Inflammatory macrophage treated with lipopolysaccharide for 1 hour (primary cell): ENCODE measurements at regions not wholly inside any gene's neighbourhood (a gene's known extent, or its start where the extent isn't known, plus 50 kb on each side); places are given as distances from the start of the nearest gene placed in this dataset.
A peak's percentile ranks its signal among the peaks of the same experiment; 100 is the strongest.

Experiments
- DNase-seq, 2 donors: peaks; one replicate each; pipeline ENCODE4 v3.0.0-alpha.2; 2020 to 2022

- DNase-seq = no peak
Measured at GRCh38 chr21:22609802-22610201, 1611.6 kb downstream of the NCAM2 start.

DNA sequence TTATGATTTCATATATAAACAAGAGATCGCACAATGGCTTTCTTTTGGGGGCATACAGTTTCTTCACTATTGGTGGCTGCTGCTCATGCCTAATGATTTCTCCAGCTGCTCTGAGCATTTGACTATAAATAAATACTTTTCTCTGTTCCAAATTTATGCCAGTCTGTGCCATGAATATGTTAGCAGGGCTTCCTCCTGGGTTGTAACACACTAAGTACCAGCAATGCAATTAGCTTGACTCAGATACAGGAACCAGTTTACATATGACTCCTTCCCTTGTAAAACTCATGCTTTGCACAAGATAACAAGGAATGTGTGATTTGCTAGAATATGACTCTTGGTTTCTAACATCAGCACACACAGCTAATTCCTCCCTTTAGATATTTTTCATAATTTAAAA lies 1629.7 kb downstream of the NCAM2 start:
- DNase-seq = no peak

DNA sequence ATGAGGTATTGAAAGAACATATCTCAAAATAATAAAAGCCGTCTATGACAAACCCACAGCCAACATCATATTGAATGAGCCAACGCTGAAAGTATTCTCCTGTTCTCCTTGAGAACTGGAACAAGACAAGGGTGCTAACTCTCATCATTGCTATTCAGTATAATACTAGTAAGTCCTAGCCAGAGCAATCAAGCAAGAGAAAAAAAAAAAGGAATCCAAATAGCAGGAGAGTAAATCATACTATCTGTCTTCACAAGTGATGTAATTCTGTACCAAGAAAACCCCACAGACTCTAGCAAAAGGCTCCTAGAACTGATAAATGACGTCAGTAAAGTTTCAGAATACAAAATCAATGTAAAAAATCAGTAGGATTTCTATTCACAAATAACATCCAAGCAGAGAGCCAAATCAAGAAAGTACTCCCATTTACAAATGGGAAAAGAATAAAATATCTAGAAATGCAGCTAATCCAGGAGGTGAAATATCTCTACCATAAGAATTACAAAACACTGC lies 1632.8 kb downstream of the NCAM2 start:
- no peak for DNase-seq

- no peak for DNase-seq
Measured at GRCh38 chr21:22632176-22632575, 1634.0 kb downstream of the NCAM2 start.

DNA sequence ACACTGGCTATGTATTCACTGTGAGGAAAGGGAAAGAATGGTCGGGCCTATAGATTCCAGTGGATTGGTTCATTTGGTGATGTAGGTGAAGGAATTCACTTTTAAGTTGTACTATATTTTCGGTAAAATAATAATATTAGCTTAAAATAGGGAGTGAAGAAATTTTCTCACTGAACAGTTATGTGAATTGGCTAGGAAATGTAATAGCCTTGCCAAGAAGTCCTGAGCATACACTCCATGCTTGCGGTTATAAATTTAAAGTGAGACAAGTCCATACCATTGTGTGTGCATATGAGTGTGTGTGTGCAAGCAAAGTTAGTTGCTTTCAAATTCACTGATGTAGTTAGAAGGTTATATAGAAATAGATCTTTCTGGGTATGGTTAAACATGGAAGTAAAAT lies 1651.0 kb downstream of the NCAM2 start:
- DNase-seq = no peak

DNA sequence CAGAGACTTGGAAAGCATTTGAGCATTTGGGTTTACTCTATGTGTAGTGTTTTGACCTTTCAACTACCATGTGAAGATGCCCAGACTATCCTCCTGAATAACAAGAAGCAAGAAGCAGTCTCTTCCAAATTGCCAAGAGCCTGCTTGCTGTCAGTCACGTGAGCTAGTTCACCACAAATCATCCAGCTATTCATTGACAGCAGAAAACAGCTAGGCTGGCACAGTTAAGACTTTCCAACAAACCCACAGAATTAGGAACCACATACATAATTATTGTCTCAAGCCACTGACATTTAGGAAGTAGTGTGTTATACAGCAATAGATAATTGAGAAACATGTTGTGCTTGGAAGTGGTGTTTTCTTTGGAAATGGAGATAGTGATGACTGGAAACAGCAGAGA lies 1652.0 kb downstream of the NCAM2 start:
- no peak for DNase-seq

- no peak for DNase-seq
Measured at GRCh38 chr21:22657781-22658180, 1659.6 kb downstream of the NCAM2 start.

- DNase-seq = no peak
Measured at GRCh38 chr21:22670148-22670547, 1671.9 kb downstream of the NCAM2 start.

- no peak for DNase-seq
Measured at GRCh38 chr21:22679207-22679606, 1681.0 kb downstream of the NCAM2 start.

- DNase-seq = no peak
Measured at GRCh38 chr21:22691658-22692057, 1693.4 kb downstream of the NCAM2 start.

GRCh38 chr21:22703521-22703920 lies 1705.3 kb downstream of the NCAM2 start:
- no peak for DNase-seq

GRCh38 chr21:22710721-22711120 lies 1712.5 kb downstream of the NCAM2 start:
- DNase-seq = no peak

DNA sequence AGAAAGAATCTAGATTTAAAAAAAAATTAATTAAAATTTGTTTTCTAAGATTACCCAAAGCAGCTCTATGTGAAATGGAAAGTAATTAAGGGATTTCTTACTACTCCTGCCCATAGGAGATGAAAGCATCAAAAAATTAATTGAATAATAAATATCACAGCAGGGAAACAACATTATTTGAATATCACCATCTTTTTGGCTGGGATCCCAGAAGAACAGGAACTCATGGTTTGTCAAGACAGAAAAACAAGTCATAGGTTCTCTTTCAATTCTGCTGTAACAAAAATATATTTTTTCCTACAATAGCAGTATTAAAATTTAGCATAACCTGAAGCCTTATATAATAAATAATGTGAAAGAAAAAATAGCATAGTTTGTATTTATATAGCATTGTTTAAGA lies 1713.4 kb downstream of the NCAM2 start:
- no peak for DNase-seq

GRCh38 chr21:22725436-22725835 lies 1727.2 kb downstream of the NCAM2 start:
- DNase-seq = no peak

- DNase-seq = no peak
Measured at GRCh38 chr21:22728091-22728490, 1729.9 kb downstream of the NCAM2 start.

DNA sequence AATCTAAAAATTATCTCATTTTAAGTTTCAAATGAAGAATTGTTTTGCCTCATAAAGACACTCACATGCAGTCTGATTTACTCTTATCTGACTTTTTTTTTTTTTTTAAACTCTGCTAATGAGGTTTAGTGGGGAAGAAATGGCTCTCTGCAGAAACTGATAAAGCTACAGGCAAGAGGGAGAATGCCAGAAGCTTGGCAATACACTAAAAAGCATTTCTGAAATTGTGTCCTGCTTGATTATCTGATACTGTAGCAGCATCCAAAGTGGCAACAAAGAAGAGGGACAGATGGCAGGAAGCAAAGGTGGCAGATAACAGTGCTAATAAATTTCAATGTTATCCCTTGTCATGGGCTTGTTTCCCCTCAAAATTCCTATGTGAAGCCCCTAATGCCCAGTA lies 1744.9 kb downstream of the NCAM2 start:
- DNase-seq = no peak

GRCh38 chr21:22754746-22755145 lies 1756.5 kb downstream of the NCAM2 start:
- DNase-seq = no peak

GRCh38 chr21:22758478-22758877 lies 1760.3 kb downstream of the NCAM2 start:
- peak in 1 of 2 donors; percentile 13 for DNase-seq

GRCh38 chr21:22762463-22762862 lies 1764.3 kb downstream of the NCAM2 start:
- DNase-seq = no peak

GRCh38 chr21:22763442-22763841 lies 1765.2 kb downstream of the NCAM2 start:
- DNase-seq = no peak

- no peak for DNase-seq
Measured at GRCh38 chr21:22764222-22764621, 1766.0 kb downstream of the NCAM2 start.

DNA sequence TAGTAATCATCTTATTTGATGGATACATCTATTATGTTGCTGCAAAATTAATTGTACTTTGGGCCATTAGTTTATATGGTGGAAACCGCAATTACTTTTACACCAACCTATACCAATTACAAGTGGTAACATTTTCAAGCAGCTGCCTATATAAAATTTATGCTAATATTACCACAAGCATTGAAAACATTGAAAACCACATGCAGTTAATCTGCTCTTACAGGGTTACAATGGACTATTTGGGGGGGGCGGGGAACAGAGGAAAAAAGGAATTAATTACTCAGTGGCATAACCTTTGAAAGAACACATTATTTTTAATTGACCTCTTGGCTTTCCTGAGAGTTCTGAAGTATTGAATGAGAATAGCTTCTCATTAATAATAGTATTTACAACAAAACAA lies 1793.2 kb downstream of the NCAM2 start:
- DNase-seq = no peak

- peak; percentile 24 to 76 for DNase-seq
Measured at GRCh38 chr21:22791986-22792560, 1793.9 kb downstream of the NCAM2 start.

- no peak for DNase-seq
Measured at GRCh38 chr21:22795091-22795490, 1796.9 kb downstream of the NCAM2 start.

DNA sequence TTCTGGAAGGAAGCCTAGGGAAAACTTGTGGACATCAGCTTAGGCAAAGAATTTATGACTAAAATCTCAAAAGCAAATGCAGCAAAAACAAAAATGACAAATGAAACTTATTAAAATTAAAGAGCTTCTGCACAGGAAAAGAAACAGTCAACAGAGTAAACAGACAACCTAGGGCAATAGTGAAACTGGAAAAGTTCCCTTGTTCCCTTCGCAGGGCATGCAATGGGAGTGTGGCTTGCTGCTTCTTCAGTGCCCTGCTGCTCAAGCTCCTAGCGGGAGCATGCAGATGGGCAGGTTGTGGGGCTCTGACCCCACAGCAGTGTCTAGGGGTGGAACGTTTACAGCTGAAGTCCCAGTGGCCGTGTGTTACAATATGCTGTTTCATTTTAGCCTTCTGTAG lies 1797.4 kb downstream of the NCAM2 start:
- DNase-seq = no peak
